GM12892 (cell line): ENCODE measurements at regions not wholly inside any gene's neighbourhood (a gene's known extent, or its start where the extent isn't known, plus 50 kb on each side); places are given as distances from the start of the nearest gene placed in this dataset.

ENCODE experiments used
- DNase-seq: peaks from one replicate; pipeline ENCODE4 v3.0.0; 2011; ENCODE audit not compliant: insufficient read length
- FAIRE-seq: peaks from 2 replicates; lab custom pipeline; 2011; peaks lifted over from hg19 to GRCh38; lab: Jason Lieb, UNC
- POLR2A ChIP-seq: IDR thresholded peaks from 2 replicates; pipeline ENCODE4 v1.6.1; 2011; ENCODE audit warnings: low read depth, low read length, control low read depth
- POLR2AphosphoS5 ChIP-seq: IDR thresholded peaks from 2 replicates; pipeline ENCODE4 v1.6.1; 2011; ENCODE audit warnings: low read depth, low read length, control low read depth
- TAF1 ChIP-seq: IDR thresholded peaks from 2 replicates; pipeline ENCODE4 v1.6.1; 2011; ENCODE audit warnings: low read depth, mild to moderate bottlenecking, control low read depth, low read length, borderline replicate concordance

DNA sequence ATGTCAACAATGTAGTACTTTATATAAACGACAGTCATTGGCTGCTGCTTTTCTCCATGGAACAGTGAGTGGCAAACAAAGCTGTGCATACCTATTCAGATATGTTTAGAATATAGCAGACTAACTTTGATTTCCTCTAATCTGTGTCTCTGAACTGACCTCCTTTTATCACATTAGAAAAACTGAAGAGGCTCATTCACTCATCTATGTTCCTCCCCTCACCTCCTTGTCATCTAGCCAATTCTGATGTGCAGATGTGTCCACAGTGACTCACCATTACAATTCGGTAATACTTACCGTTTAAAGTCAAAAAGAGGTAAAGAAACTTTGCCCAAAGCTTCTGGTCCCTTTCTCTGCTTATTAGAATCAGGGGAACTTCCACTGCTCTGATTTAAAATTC lies 51.5 kb upstream of the RPS13 start:
- DNase-seq (no peak), FAIRE-seq (no peak)
- TF ChIP-seq TAF1 (no peak), POLR2A (no peak), POLR2AphosphoS5 (no peak)
